WERI-Rb-1 (cell line): ENCODE measurements at regions not wholly inside any gene's neighbourhood (a gene's known extent, or its start where the extent isn't known, plus 50 kb on each side); places are given as distances from the start of the nearest gene placed in this dataset.

Source experiments
- DNase-seq: peaks from one replicate; pipeline ENCODE4 v3.0.0-alpha.2; 2020
- H3K27ac ChIP-seq: fragments of 250-450 bp; sonication (Bioruptor Pico); 2 replicates; pipeline ENCODE4 v1.5.1; 2020; ENCODE audit warnings: mild to moderate bottlenecking, moderate library complexity
- H3K27me3 ChIP-seq: fragments of 250-450 bp; sonication (Bioruptor Pico); 2 replicates; pipeline ENCODE4 v1.5.1; 2021; ENCODE audit warnings: mild to moderate bottlenecking, low read depth, moderate library complexity; ENCODE audit not compliant: insufficient read depth, severe bottlenecking
- H3K36me3 ChIP-seq: fragments of 250-450 bp; sonication (Bioruptor Pico); 2 replicates; pipeline ENCODE4 v1.5.1; 2020; ENCODE audit warnings: mild to moderate bottlenecking, moderate library complexity
- H3K4me3 ChIP-seq: 2 replicates; pipeline ENCODE4 v1.5.1; 2011; ENCODE audit warnings: low read depth, mild to moderate bottlenecking, control low read depth, low read length
- H3K9me3 ChIP-seq: fragments of 250-450 bp; sonication (Bioruptor Pico); 2 replicates; pipeline ENCODE4 v1.5.1; 2021; ENCODE audit warnings: mild to moderate bottlenecking, moderate library complexity; ENCODE audit not compliant: severe bottlenecking
- CTCF ChIP-seq: IDR thresholded peaks from 2 replicates; pipeline ENCODE4 v1.5.1; 2011; ENCODE audit warnings: low read depth, mild to moderate bottlenecking, control low read depth, inconsistent platforms, low read length

- DNase-seq, result no peak
- Histone ChIP-seq H3K27ac (no peak overlapping the region), H3K27me3 (no peaks in the 10 kb centered on the region), H3K36me3 (no peaks in the 10 kb centered on the region), H3K4me3 (no peak overlapping the region), H3K9me3 (no peaks in the 10 kb centered on the region)
- TF ChIP-seq CTCF, result no peak
Observed at GRCh38 chr5:96072791-96073165, 111.1 kb upstream of the ELL2 start.

GRCh38 chr5:96072138-96072790 is 110.6 kb upstream of the ELL2 start:
- Histone ChIP-seq H3K4me3 (no peak overlapping the region), H3K9me3 (no peaks in the 10 kb centered on the region), H3K36me3 (no peaks in the 10 kb centered on the region), H3K27me3 (no peaks in the 10 kb centered on the region), H3K27ac (no peak overlapping the region)
- no peak for DNase-seq
- no peak for TF ChIP-seq CTCF

GRCh38 chr5:96070622-96071225 is 109.1 kb upstream of the ELL2 start:
- DNase-seq, result no peak
- Histone ChIP-seq H3K4me3 (no peak overlapping the region), H3K27ac (no peak overlapping the region)

GRCh38 chr5:96067894-96068614 is 106.4 kb upstream of the ELL2 start:
- Histone ChIP-seq H3K36me3 (no peaks in the 10 kb centered on the region), H3K4me3 (no peak overlapping the region), H3K27ac (no peak overlapping the region), H3K27me3 (no peaks in the 10 kb centered on the region), H3K9me3 (no peaks in the 10 kb centered on the region)
- TF ChIP-seq CTCF, result no peak
- no peak for DNase-seq

More at GRCh38 chr5:96070622-96071225, 109.1 kb upstream of the ELL2 start:
- H3K27me3 ChIP-seq, result no peaks in the 10 kb centered on the region
- no peaks in the 10 kb centered on the region for H3K36me3 ChIP-seq
- no peaks in the 10 kb centered on the region for H3K9me3 ChIP-seq
- TF ChIP-seq CTCF, result no peak

- Histone ChIP-seq H3K27me3 (no peaks in the 10 kb centered on the region), H3K27ac (no peak overlapping the region), H3K9me3 (no peaks in the 10 kb centered on the region), H3K36me3 (no peaks in the 10 kb centered on the region), H3K4me3 (no peak overlapping the region)
- no peak for DNase-seq
- no peak for TF ChIP-seq CTCF
Observed at GRCh38 chr5:96067251-96067650, 105.6 kb upstream of the ELL2 start.
